Endometrium (tissue), 2 donors: ENCODE measurements at regions not wholly inside any gene's neighbourhood (a gene's known extent, or its start where the extent isn't known, plus 50 kb on each side); places are given as distances from the start of the nearest gene placed in this dataset.
"Not testable (repeated sequence)": the region's sequence is repeated elsewhere in the genome, so short reads cannot be mapped to it uniquely, and the experiment has no call there.

Source experiments
- FAIRE-seq: peaks from 2 replicates; lab custom pipeline; 2012; peaks lifted over from hg19 to GRCh38; lab: Jason Lieb, UNC
- donor health status: control.
- donor health status: control.

GRCh38 chr2:17460371-17461086, 57.7 kb downstream of the RAD51AP2 start:
- no peak for FAIRE-seq

- no peak for FAIRE-seq
Observed at GRCh38 chr2:17455343-17455742, 62.9 kb downstream of the RAD51AP2 start.

- not testable (repeated sequence) for FAIRE-seq
Observed at GRCh38 chr2:17446191-17446590, 72.0 kb downstream of the RAD51AP2 start.

- FAIRE-seq, result no peak
Observed at GRCh38 chr2:17445744-17446143, 72.5 kb downstream of the RAD51AP2 start.

- FAIRE-seq, result no peak
Observed at GRCh38 chr2:17442334-17442733, 75.9 kb downstream of the RAD51AP2 start.

- no peak for FAIRE-seq
Observed at GRCh38 chr2:17441790-17442189, 76.5 kb downstream of the RAD51AP2 start.

- FAIRE-seq, result no peak
Observed at GRCh38 chr2:17441055-17441771, 77.0 kb downstream of the RAD51AP2 start.

- FAIRE-seq, result no peak
Observed at GRCh38 chr2:17430326-17430725, 87.9 kb downstream of the RAD51AP2 start.

GRCh38 chr2:17429130-17429529, 89.1 kb downstream of the RAD51AP2 start:
- no peak for FAIRE-seq

GRCh38 chr2:17427401-17427800, 90.8 kb downstream of the RAD51AP2 start:
- no peak for FAIRE-seq

GRCh38 chr2:17426743-17427142, 91.5 kb downstream of the RAD51AP2 start:
- no peak for FAIRE-seq

- no peak for FAIRE-seq
Observed at GRCh38 chr2:17422061-17422460, 96.2 kb downstream of the RAD51AP2 start.

- no peak for FAIRE-seq
Observed at GRCh38 chr2:17416884-17417391, 101.3 kb downstream of the RAD51AP2 start.

- FAIRE-seq, result no peak
Observed at GRCh38 chr2:17413036-17413435, 105.2 kb downstream of the RAD51AP2 start.

- no peak for FAIRE-seq
Observed at GRCh38 chr2:17401096-17401495, 117.1 kb downstream of the RAD51AP2 start.

- no peak for FAIRE-seq
Observed at GRCh38 chr2:17398770-17399169, 119.5 kb downstream of the RAD51AP2 start.

- FAIRE-seq, result no peak
Observed at GRCh38 chr2:17388798-17389197, 129.4 kb downstream of the RAD51AP2 start.

- FAIRE-seq, result no peak
Observed at GRCh38 chr2:17387591-17387990, 130.6 kb downstream of the RAD51AP2 start.

GRCh38 chr2:17386771-17387170, 131.5 kb downstream of the RAD51AP2 start:
- FAIRE-seq, result no peak

- no peak for FAIRE-seq
Observed at GRCh38 chr2:17380003-17380402, 138.2 kb downstream of the RAD51AP2 start.

GRCh38 chr2:17375262-17375661, 143.0 kb downstream of the RAD51AP2 start:
- no peak for FAIRE-seq

- no peak for FAIRE-seq
Observed at GRCh38 chr2:17373741-17374140, 144.5 kb downstream of the RAD51AP2 start.

GRCh38 chr2:17373041-17373440, 145.2 kb downstream of the RAD51AP2 start:
- FAIRE-seq, result no peak

GRCh38 chr2:17363846-17364245, 154.4 kb downstream of the RAD51AP2 start:
- FAIRE-seq, result no peak
